ENCODE measurements at regions not wholly inside any gene's neighbourhood (a gene's known extent, or its start where the extent isn't known, plus 50 kb on each side); places are given as distances from the start of the nearest gene placed in this dataset.

GRCh38 chr10:33410096-33410859 lies 75.8 kb upstream of the NRP1 start:
- DNase-seq: no peak

- DNase-seq: no peak
Measured at GRCh38 chr10:33406596-33406995, 72.1 kb upstream of the NRP1 start.

DNA sequence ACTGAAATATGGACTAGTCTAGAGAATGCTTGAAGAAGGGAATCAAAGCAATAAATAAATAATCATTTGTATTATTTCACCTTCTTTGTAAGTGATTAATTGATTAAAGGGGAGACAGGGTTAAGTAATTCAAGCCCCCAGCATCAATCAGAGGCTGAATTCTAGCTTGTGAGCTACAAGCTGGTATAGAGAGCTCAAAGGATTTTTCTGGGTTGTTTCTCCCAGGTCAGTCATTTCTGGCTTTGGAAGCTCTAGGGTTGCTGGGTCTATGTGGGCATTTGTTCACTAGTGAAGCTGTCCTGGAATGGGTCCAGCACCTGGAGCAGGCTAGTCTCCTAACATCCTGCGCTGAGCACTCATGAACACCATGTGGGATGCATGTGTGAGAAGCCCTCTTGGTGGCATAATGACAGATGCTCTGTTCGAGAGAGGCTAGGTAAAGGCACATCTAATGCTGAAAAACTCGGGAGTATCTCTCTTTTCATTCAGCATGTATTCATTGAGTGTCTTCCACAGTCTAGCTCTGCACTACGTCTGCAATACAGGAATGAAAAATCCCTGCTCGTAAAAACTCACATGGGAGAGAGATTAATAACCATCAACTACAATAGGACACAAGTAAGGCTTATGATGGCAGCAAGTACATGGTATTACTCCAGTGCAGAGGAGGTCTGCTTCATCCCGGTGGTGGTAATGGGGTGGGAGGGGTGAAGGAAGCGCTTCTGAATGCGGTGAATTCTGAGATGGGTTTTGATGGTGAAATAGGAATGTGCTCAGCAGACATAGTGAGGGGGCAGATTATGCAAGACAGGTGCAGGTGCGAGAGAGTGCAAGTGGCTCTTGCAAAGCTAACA lies 68.0 kb upstream of the NRP1 start:
- no peak for DNase-seq

GRCh38 chr10:33401300-33401699 lies 66.8 kb upstream of the NRP1 start:
- DNase-seq: no peak

GRCh38 chr10:33398796-33399195 lies 64.3 kb upstream of the NRP1 start:
- DNase-seq: no peak

GRCh38 chr10:33396938-33397337 lies 62.5 kb upstream of the NRP1 start:
- DNase-seq: no peak

DNA sequence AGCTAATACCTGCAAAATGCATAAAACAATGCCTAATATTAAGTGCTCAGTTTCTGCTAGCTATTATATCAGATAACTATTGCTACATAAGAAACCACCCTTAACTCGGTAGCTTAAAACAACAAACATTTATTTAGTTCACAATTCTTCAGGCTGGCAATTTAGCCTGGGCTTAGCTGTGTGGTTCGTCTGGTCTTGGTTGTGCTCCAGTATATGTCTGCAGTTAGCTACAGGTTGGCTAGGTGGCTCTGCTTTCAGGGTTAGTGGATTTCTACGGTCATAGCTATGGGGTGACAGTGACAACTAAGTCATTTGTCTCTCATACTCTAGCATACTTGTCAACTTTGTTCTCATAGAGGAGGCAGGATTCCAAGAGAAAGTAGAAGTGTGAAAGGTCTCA lies 61.8 kb upstream of the NRP1 start:
- no peak for DNase-seq

DNA sequence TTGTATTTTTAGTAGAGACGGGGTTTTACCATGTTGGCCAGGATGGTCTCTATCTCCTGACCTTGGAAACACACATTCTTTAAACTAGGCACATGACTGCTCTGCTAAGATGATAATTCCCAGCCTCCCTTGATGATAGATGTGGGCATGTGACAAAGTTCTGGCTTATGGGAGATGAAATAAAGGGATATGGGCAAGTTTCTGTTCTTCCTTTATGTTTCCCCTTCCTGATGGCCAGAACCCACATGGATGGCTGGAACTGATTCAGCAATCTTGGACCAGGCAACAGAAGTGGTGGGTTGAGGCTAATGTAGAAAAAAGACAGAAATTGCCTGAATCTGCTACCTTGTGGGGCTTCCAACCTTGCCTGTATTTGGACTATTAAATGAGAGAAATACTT lies 60.7 kb upstream of the NRP1 start:
- no peak for DNase-seq

- DNase-seq: no peak
Measured at GRCh38 chr10:33392706-33393105, 58.2 kb upstream of the NRP1 start.

GRCh38 chr10:33391611-33392465 lies 57.4 kb upstream of the NRP1 start:
- DNase-seq: no peak

DNA sequence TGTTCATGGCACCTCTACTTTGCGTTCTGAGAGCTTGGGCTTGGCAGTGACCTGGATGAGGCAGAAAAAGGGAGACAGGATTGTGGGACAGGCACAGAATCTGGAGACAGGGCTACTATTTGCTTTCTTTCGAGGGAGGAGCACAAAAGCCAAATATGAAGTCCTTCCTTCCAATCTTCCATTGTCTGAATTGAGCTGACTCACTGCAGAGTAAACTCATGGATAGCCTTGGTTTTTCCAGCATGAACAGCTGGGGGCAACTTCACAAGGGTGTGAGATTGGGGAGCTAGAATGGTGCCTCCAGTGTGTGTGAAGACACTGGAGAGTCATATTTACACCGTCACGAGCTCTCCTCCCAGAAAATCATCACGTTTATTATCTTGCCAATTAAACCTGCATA lies 55.6 kb upstream of the NRP1 start:
- no peak for DNase-seq

- DNase-seq: no peak
Measured at GRCh38 chr10:33388785-33389184, 54.3 kb upstream of the NRP1 start.

GRCh38 chr10:33388382-33388781 lies 53.9 kb upstream of the NRP1 start:
- no peak for DNase-seq

DNA sequence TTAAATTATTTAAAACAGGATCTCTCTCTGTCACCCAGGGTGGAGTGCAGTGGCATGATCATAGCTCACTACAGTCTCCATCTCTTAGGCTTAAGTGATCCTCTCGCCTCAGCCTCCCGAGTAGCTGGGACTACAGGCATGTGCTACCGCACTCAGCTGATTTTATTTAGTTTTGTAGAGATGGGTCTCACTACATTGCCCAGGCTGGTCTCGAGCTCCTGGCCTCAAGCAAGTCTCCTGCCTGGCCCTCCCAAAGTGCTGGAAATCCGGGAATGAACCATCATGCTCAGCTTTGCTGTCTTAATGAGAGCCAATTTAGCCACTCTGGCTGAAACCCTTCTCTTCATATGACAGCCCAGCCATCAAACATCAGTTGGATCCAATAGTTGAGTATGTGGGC lies 53.3 kb upstream of the NRP1 start:
- DNase-seq: no peak

DNA sequence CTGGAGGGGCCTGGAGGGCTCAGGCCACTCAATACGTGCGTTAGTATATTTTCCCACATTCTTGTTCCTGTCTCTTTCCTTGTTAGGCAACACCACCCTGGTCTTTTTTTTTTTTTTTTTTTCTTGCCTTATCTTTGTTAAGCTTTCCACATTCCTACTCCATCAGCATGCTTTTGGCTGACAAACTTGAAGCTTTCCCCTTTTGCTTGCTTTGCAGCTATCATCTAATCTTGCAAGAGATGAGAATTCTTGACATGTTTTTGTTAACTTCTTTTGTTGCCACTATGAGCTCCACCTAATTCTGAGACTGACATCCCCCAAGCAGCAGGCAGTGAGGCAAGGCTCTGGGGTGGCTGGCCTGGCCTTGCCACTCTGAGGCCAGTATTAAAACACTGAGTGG lies 52.5 kb upstream of the NRP1 start:
- DNase-seq: no peak

- DNase-seq: no peak
Measured at GRCh38 chr10:33385686-33386085, 51.2 kb upstream of the NRP1 start.

DNA sequence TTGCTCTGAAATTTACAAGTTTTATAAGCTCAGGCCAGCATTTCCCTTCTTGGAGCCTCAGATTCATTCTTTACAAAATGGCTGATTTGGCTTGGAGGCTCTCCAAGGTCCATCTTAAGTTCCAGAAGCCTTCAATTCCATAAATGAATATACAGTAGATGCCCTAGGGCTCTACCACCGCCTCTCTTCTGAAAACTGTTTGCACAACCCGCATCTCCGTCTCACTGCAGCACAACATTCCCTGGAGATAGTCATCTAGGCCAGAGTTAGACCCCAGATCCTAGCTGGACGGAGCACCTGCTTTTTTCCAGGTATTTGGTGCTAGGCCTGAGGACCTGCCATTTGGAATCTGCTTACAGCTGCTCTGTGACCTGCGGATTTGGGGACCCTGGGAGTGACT lies 50.5 kb upstream of the NRP1 start:
- no peak for DNase-seq

Data from T-helper 1 cell (primary cell).